ENCODE measurements at regions not wholly inside any gene's neighbourhood (a gene's known extent, or its start where the extent isn't known, plus 50 kb on each side); places are given as distances from the start of the nearest gene placed in this dataset.

DNA sequence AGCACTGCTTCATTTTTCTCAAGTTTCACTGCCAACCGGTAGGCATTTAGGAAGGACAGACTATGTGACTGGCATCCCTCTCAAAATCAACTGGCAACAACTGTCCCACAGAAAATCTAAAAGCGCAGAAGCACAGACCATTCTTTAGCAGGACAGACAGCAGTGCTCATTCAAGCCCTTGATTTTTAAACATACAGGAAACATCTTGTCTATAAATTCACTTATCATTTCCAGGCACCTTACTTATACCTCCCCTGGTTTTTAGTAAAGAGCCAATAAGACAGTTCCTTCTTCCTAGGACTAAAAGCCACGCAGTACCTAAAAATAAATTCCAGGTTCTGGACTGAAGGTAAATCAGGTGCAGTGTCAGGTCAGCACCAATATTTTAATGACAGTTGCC is 343.2 kb upstream of the WWC1 start:
- Histone ChIP-seq H3K27ac (ENCODE audit: low read depth, low read length) (no peak overlapping the region), H3K9ac (ENCODE audit: low read length) (no peak overlapping the region), H4K20me1 (ENCODE audit: low read depth, low read length) (no peaks in the 10 kb centered on the region), H2AFZ (ENCODE audit: low read depth, low read length, severe bottlenecking) (no peak overlapping the region), H3K4me2 (ENCODE audit: low read depth, low read length, poor library complexity, severe bottlenecking) (no peak overlapping the region), H3F3A (ENCODE audit: insufficient read depth) (no peaks in the 10 kb centered on the region), H3K27me3 (ENCODE audit: low read length) (no peaks in the 10 kb centered on the region), H3K36me3 (ENCODE audit: low read length) (no peaks in the 10 kb centered on the region), H3K9me3 (ENCODE audit: insufficient read depth, low read length) (no peaks in the 10 kb centered on the region), H3K79me2 (ENCODE audit: insufficient read depth, low read length) (no peaks in the 10 kb centered on the region), H3K9me2 (replicated peaks; ENCODE audit: insufficient read depth, low read length) (no peaks in the 10 kb centered on the region), H3K4me3 (ENCODE audit: insufficient read depth, low read length, poor library complexity, severe bottlenecking) (no peak overlapping the region)
- TF ChIP-seq, protein P1, sequence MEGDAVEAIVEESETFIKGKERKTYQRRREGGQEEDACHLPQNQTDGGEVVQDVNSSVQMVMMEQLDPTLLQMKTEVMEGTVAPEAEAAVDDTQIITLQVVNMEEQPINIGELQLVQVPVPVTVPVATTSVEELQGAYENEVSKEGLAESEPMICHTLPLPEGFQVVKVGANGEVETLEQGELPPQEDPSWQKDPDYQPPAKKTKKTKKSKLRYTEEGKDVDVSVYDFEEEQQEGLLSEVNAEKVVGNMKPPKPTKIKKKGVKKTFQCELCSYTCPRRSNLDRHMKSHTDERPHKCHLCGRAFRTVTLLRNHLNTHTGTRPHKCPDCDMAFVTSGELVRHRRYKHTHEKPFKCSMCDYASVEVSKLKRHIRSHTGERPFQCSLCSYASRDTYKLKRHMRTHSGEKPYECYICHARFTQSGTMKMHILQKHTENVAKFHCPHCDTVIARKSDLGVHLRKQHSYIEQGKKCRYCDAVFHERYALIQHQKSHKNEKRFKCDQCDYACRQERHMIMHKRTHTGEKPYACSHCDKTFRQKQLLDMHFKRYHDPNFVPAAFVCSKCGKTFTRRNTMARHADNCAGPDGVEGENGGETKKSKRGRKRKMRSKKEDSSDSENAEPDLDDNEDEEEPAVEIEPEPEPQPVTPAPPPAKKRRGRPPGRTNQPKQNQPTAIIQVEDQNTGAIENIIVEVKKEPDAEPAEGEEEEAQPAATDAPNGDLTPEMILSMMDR (IDR thresholded peaks at IDR 0.05; ENCODE audit: insufficient read depth, low read length, poor library complexity, severe bottlenecking): no peak
- TF ChIP-seq EZH2phosphoT487 (conservative IDR thresholded peaks at IDR 0.05; ENCODE audit: low read length): no peak

DNA sequence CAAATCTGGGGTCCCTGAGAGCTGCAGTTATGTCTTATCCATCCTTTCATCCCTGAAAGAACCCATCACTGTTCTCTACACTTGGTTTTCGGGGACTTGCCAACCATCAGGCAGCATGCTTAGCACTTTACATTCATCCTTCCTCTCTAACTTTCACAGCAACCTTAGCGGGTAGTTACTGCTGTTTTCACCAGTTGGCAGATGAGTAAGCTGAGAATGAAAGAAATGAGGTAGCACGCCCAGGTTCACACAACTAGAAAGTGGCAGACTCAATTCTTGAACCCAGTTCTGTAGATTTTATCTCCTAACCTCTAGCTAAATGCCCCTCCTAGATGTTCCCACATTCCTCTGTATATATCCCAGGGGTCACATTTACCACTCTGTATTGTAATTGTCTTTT is 342.0 kb upstream of the WWC1 start:
- Histone ChIP-seq H2AFZ (ENCODE audit: low read depth, low read length, severe bottlenecking) (no peak overlapping the region), H3K4me3 (ENCODE audit: insufficient read depth, low read length, poor library complexity, severe bottlenecking) (no peak overlapping the region), H3K36me3 (ENCODE audit: low read length) (no peaks in the 10 kb centered on the region), H3K27me3 (ENCODE audit: low read length) (no peaks in the 10 kb centered on the region), H3K9me2 (replicated peaks; ENCODE audit: insufficient read depth, low read length) (no peaks in the 10 kb centered on the region), H4K20me1 (ENCODE audit: low read depth, low read length) (no peaks in the 10 kb centered on the region), H3K27ac (ENCODE audit: low read depth, low read length) (no peak overlapping the region), H3K79me2 (ENCODE audit: insufficient read depth, low read length) (no peaks in the 10 kb centered on the region), H3K9me3 (ENCODE audit: insufficient read depth, low read length) (no peaks in the 10 kb centered on the region), H3F3A (ENCODE audit: insufficient read depth) (no peaks in the 10 kb centered on the region), H3K4me2 (ENCODE audit: low read depth, low read length, poor library complexity, severe bottlenecking) (no peak overlapping the region), H3K9ac (ENCODE audit: low read length) (no peak overlapping the region)
- TF ChIP-seq, protein P1 (IDR thresholded peaks at IDR 0.05; ENCODE audit: insufficient read depth, low read length, poor library complexity, severe bottlenecking): no peak
- no peak for TF ChIP-seq EZH2phosphoT487 (conservative IDR thresholded peaks at IDR 0.05; ENCODE audit: low read length)

DNA sequence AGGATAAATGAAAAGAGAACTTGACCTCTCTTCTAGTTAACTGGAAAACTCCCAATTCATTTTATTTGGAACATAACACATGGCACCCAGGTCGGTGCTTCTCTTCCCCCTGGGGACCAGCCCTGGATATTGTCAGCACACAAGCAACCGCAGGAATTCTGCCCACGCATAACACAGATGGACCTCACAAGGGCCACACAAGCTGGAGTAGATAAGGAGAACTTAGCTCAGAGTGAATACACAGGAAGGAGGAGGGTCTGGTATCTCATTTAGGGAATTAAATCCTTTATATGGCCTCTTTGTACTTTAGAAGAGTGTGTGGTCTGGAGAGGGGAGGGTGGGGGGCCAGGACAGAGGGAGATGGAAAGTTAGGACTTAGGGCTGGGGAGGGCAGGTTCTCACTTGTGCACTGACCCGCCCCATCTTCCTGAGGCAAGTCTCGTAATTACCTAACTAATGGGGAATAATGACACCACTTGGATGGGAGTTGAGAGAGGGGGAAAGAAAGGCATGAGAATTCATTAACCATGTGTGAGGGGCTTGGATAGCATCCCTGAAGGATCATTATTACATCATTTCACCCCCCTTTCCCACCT is 341.2 kb upstream of the WWC1 start:
- no peaks in the 10 kb centered on the region for H3K27me3 ChIP-seq (ENCODE audit: low read length)
- no peak overlapping the region for H3K4me2 ChIP-seq (ENCODE audit: low read depth, low read length, poor library complexity, severe bottlenecking)
- no peaks in the 10 kb centered on the region for H3K9me3 ChIP-seq (ENCODE audit: insufficient read depth, low read length)
- no peak overlapping the region for H3K4me3 ChIP-seq (ENCODE audit: insufficient read depth, low read length, poor library complexity, severe bottlenecking)
- H3K9ac ChIP-seq (ENCODE audit: low read length): no peak overlapping the region
- no peak overlapping the region for H3K27ac ChIP-seq (ENCODE audit: low read depth, low read length)
- TF ChIP-seq, protein P1 (IDR thresholded peaks at IDR 0.05; ENCODE audit: insufficient read depth, low read length, poor library complexity, severe bottlenecking): no peak
- TF ChIP-seq EZH2phosphoT487 (conservative IDR thresholded peaks at IDR 0.05; ENCODE audit: low read length): no peak
- no peaks in the 10 kb centered on the region for H3F3A ChIP-seq (ENCODE audit: insufficient read depth)
- no peaks in the 10 kb centered on the region for H3K9me2 ChIP-seq (replicated peaks; ENCODE audit: insufficient read depth, low read length)
- H4K20me1 ChIP-seq (ENCODE audit: low read depth, low read length): no peaks in the 10 kb centered on the region
- H3K79me2 ChIP-seq (ENCODE audit: insufficient read depth, low read length): no peaks in the 10 kb centered on the region
- no peak overlapping the region for H2AFZ ChIP-seq (ENCODE audit: low read depth, low read length, severe bottlenecking)
- H3K36me3 ChIP-seq (ENCODE audit: low read length): no peaks in the 10 kb centered on the region

Data from SU-DHL-6 (cell line).